ENCODE measurements at regions not wholly inside any gene's neighbourhood (a gene's known extent, or its start where the extent isn't known, plus 50 kb on each side); places are given as distances from the start of the nearest gene placed in this dataset.
"Not testable (repeated sequence)": the region's sequence is repeated elsewhere in the genome, so short reads cannot be mapped to it uniquely, and the experiment has no call there.

GRCh38 chr9:12993466-12993865 lies 218.6 kb downstream of the LURAP1L start:
- DNase-seq = peak; percentile 21

GRCh38 chr9:12997009-12997408 lies 222.2 kb downstream of the LURAP1L start:
- DNase-seq = no peak

GRCh38 chr9:13001989-13002580 lies 227.3 kb downstream of the LURAP1L start:
- no peak for DNase-seq

DNA sequence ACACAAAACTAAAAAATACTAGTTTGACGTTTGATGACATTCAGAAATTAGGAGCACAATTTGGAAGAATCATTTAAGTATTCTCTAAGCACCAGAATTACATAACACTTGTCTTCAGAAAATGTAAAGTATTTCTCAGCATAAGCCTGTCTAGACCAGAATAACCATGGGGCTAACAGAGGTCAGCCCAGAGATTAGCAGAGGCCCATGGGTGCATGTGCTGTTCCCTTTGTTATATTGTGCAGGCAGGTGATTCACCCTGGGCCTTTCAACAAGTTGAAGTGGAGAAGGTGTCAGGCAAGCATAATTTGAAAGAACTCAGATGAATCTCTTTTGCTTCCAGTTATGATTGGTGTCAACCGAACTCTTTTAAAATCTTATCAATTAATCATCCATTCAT lies 227.9 kb downstream of the LURAP1L start:
- no peak for DNase-seq

DNA sequence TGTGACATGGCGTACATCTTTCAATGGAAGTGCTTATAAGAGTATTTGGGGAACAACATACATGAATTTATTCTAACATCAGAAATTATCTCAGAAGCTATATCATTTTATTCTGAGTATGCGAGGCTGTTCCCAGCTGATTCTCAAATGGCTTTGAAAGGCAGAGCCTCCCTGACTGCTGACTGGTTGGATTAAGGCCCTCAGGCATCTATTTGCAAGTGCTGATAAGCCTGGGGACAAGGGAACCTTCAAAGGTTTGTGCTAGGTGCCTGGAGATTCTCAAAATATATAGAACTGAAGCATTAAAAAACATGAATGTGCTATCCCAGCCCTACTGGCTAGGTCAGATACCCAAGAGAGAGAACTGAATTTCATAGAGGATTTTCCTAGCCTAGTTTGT lies 235.1 kb downstream of the LURAP1L start:
- no peak for DNase-seq

DNA sequence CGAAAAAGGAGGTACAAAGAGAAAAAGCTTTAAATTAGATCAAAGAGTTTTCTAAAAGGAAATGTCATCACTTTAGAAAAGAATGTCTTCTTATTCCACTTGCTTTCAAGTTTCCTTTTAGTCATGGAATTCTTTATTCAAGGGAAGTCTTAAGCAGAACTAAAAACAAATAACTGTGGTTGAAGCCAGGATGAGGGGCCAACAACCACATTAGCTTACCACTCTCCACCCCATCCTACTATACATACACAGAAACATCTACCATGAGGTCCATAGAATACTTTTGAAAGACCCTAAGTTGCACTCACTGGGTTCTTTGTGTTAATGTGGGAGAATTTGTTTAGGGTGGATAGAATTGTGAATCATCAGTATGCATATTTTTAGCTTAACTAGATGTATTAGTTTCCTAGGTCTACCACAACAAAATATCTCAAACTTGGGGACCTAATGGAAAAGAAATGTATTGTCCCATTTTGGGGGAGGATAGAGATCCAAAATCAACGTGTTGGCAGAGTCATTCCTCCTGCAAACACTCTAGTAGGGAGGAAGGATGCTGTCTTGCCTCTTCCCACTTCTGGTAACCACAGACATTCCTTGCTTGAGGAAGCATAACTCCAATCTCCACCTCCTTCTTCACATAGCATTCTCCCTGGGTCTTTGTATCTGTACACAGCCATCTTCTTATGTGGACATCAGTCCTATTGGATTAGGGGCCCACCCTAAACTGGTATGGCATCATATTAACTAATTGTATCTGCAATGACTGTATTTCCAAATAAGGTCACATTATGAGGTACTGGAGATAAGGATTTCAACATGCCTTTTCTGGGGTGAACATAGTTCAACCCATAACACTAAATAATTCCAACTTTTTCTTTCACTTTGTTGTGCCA lies 239.4 kb downstream of the LURAP1L start:
- no peak for DNase-seq

DNA sequence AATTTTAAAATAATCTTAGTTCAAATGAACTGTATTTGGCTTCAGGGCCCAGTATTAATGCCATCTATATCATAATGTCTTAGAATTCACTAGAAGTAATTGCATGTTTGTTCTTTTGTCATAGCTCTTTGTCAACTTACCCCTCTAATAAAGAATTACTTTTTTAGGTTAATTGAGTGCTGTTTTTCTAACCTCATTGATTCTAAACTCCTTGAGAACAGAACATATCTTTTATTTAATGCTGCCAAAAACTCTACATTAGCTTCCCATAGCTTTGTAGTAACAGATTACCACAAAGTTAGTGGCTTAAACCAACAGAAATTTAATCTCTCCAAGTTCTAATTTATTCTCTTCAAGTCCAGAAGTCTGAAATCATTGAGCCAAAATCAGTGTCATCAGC lies 242.4 kb downstream of the LURAP1L start:
- DNase-seq = no peak

DNA sequence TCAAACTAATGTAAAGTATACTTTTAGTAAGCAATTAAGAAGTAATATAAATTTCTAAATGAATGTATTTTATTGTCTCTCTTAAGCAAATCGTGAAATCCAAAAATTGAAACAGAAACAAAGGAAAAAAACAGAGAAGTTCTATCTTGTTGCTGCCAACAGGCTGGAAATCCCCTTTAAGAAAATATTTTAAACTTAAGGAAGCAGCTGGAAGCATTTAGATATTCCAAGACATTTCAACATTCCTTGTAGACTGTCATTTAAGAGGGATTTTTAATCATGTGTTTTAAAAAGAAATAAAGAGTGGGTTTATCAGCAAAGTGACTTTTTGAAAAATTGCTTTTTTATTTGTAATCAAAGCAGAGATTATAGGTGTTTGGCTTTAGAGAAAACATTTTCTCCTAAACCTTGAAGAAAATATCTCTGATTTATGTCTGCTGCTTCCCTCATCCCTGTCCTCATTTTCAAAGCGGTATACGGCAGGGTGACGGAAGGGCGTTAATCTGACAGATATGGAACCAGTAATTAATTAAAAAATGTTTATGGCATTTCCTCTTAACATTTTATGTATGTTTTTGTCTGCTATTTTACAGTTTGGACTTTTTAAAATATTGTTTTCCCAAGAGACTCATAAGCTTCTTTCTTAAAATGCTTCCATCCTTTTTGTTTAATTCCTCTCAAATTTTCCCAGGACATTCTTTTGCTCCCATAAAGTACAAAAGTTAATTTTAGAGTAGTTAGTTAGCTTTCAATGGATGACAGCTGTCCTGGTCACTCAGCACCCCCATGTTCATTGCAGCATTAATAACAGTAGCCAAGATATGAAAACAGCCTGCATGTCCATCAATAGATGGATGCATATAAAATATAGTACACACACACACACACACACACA lies 245.6 kb downstream of the LURAP1L start:
- DNase-seq = peak; percentile 54

DNA sequence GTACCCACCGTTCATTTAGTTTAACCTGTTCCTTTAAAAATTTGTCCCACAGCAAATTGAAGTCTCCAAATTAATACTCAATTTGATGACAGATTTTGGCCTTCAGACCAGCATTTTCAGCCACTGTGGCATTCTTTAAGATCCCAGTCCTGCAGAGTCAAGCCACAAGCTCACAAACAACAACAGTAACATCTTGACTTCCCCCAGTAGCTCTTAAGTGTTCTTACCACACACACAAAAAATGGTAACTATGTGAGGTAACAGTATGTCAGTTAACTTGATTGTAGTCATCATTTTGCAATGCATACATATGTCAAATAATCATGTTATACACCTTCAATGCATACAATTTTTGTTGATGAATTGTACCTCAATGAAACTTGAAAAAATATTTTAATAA lies 247.9 kb downstream of the LURAP1L start:
- no peak for DNase-seq

GRCh38 chr9:13023498-13023897 lies 248.7 kb downstream of the LURAP1L start:
- DNase-seq = no peak

- no peak for DNase-seq
Observed at GRCh38 chr9:13026956-13027355, 252.1 kb downstream of the LURAP1L start.

GRCh38 chr9:13027879-13028278 lies 251.6 kb downstream of the MPDZ start:
- no peak for DNase-seq

- DNase-seq = no peak
Observed at GRCh38 chr9:13032585-13032984, 246.9 kb downstream of the MPDZ start.

GRCh38 chr9:13033959-13034693 lies 245.4 kb downstream of the MPDZ start:
- peak; percentile 71 for DNase-seq

DNA sequence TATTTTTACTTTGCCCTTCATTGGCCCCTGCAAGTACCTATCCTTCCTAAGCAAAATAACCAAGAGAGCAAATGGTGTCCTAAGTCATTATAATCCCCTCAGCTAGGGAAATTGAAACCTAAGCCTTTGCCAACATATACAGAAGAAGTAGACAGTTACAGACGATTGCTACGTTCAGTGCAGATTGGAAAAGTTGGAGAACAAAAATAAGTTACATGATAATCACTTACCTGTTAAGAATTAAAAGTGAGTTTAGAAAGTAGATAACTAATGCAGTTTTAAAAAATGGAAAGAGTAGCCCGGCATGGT lies 244.8 kb downstream of the MPDZ start:
- no peak for DNase-seq

DNA sequence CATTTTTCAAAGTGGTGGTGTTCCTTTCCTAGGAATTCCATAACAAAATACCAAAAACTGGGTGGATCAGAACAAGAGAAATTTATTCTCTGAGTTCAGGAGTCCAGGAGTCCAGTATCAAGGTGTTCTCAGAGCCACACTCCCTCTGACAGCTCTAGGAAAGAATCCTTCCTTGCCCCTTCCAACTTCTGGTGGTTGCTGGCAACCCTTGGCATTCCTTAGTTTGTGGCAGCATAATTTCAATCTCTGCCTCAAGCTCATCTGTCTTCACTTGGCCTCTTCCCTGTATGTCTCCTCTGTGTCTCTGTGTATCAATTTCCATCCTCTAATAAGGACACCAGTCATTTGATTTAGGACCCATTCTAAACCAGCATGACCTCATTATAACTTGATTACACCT lies 243.7 kb downstream of the MPDZ start:
- DNase-seq = no peak

DNA sequence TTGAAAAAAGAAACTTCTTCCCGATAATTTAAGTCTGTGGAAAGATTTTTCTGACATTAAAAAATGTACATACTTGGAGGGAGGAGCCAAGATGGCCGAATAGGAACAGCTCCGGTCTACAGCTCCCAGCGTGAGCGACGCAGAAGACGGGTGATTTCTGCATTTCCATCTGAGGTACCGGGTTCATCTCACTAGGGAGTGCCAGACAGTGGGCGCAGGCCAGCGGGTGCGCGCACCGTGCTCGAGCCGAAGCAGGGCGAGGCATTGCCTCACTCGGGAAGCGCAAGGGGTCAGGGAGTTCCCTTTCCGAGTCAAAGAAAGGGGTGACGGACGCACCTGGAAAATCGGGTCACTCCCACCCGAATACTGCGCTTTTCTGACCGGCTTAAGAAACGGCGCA lies 241.7 kb downstream of the MPDZ start:
- not testable (repeated sequence) for DNase-seq

- no peak for DNase-seq
Observed at GRCh38 chr9:13047827-13048587, 231.5 kb downstream of the MPDZ start.

DNA sequence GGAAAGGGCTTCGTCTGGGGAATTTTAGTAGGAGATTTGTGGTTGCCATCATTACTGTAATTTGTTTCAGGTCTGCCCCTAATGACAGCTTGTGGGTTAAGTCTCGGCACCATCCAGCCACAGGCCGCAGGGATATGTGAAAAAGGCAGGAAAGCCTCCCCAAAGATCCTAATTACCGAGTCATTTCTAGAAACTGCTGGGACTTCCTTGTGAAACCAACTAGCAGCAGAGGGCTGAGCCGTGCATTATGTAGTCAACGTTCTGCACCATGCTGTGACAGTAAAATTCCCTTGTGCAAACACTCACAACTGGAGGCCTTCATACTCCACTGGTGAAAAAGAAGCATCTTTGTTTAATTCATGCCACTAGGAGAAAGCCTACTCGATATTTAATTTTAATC lies 230.3 kb downstream of the MPDZ start:
- DNase-seq = no peak

DNA sequence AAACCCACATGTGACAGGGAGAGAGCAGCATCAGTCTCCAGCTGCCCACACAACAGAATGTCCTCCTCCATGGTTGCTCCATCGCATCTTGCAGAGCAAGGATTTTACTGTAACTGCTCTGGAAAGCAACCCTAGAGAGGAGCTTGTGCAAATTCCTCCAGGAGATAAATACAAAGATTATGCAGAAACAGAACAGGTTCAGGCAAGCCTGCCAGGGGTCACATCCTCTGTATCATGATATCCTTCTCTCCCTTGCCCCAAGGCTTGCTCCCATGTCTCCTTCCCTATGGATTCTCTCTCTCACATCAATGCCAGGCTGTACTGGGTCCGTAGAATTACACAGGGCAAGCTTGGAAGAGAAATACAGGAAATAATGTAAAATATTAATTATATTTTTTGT lies 226.0 kb downstream of the MPDZ start:
- no peak for DNase-seq

DNA sequence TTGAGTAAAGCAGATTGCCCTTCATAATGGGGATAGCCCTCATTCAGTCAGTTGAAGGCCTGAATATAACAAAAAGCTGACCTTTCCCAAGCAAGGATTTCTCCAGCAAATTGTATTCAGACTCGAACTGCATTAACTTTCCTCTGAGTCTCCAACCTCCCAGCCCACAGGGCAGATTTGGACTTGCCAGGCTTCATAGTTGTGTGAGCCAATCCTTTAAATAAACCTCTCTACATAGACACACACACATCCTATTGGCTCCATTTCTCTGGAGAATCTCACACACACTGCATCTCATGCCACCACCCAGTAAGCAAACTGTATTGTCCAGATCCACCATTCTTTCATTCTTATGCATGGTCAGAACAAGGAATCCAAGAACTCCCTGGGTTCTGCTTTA lies 225.1 kb downstream of the MPDZ start:
- no peak for DNase-seq
